HEK293T (cell line): ENCODE measurements at regions not wholly inside any gene's neighbourhood (a gene's known extent, or its start where the extent isn't known, plus 50 kb on each side); places are given as distances from the start of the nearest gene placed in this dataset.

Experiments
- ARNT ChIP-seq: fragments of 450-650 bp; IDR thresholded peaks from 2 replicates; pipeline ENCODE4 v1.6.1; 2017; ENCODE audit warnings: mild to moderate bottlenecking
- BHLHE40 ChIP-seq: fragments of 450-650 bp; IDR thresholded peaks from 2 replicates; pipeline ENCODE4 v1.6.1; 2016; ENCODE audit warnings: mild to moderate bottlenecking, moderate library complexity, borderline replicate concordance
- CTBP1 ChIP-seq: fragments of 450-650 bp; IDR thresholded peaks from 2 replicates; pipeline ENCODE4 v1.6.1; 2016; ENCODE audit warnings: borderline replicate concordance
- ELF4 ChIP-seq: fragments of 450-650 bp; IDR thresholded peaks from 2 replicates; pipeline ENCODE4 v1.6.1; 2017; ENCODE audit warnings: antibody characterized with exemption
- FOXA1 ChIP-seq: fragments of 450-650 bp; IDR thresholded peaks from 2 replicates; pipeline ENCODE4 v1.6.1; 2016; ENCODE audit warnings: mild to moderate bottlenecking
- FOXK2 ChIP-seq: fragments of 450-650 bp; IDR thresholded peaks from 2 replicates; pipeline ENCODE4 v1.6.1; 2016; ENCODE audit warnings: mild to moderate bottlenecking
- FOXM1 ChIP-seq: fragments of 450-650 bp; IDR thresholded peaks from 2 replicates; pipeline ENCODE4 v1.6.1; 2017; ENCODE audit warnings: mild to moderate bottlenecking, borderline replicate concordance
- L3MBTL2 ChIP-seq: fragments of 450-650 bp; conservative IDR thresholded peaks from 2 replicates; pipeline ENCODE4 v1.6.1; 2016; ENCODE audit warnings: mild to moderate bottlenecking
- NFRKB ChIP-seq: fragments of 450-650 bp; IDR thresholded peaks from 2 replicates; pipeline ENCODE4 v1.6.1; 2016; ENCODE audit warnings: mild to moderate bottlenecking, moderate library complexity
- SP1 ChIP-seq: fragments of 450-650 bp; IDR thresholded peaks from 2 replicates; pipeline ENCODE4 v1.6.1; 2017
- SUZ12 ChIP-seq: fragments of 450-650 bp; IDR thresholded peaks from 2 replicates; pipeline ENCODE4 v1.6.1; 2016; ENCODE audit warnings: mild to moderate bottlenecking
- TARDBP ChIP-seq: fragments of 450-650 bp; IDR thresholded peaks from 2 replicates; pipeline ENCODE4 v1.6.1; 2016
- ZNF384 ChIP-seq: fragments of 450-650 bp; IDR thresholded peaks from 2 replicates; pipeline ENCODE4 v1.6.1; 2016
- TF ChIP-seq, protein P1 (sequence below): fragments of 450-650 bp; IDR thresholded peaks from 2 replicates; pipeline ENCODE4 v1.6.1; 2016

- no peak for TF ChIP-seq ELF4
- TF ChIP-seq, protein P1, sequence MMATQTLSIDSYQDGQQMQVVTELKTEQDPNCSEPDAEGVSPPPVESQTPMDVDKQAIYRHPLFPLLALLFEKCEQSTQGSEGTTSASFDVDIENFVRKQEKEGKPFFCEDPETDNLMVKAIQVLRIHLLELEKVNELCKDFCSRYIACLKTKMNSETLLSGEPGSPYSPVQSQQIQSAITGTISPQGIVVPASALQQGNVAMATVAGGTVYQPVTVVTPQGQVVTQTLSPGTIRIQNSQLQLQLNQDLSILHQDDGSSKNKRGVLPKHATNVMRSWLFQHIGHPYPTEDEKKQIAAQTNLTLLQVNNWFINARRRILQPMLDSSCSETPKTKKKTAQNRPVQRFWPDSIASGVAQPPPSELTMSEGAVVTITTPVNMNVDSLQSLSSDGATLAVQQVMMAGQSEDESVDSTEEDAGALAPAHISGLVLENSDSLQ: no peak
- TF ChIP-seq TARDBP: no peak
- no peak for TF ChIP-seq BHLHE40
- no peak for TF ChIP-seq SP1
- TF ChIP-seq CTBP1: no peak
- TF ChIP-seq L3MBTL2: no peak
- TF ChIP-seq FOXM1: no peak
- no peak for TF ChIP-seq NFRKB
- no peak for TF ChIP-seq FOXK2
- no peak for TF ChIP-seq SUZ12
- no peak for TF ChIP-seq FOXA1
- TF ChIP-seq ARNT: no peak
- TF ChIP-seq ZNF384: no peak
Measured at GRCh38 chr2:186303091-186303490, 183.0 kb upstream of the ZC3H15 start.
